ENCODE measurements at regions not wholly inside any gene's neighbourhood (a gene's known extent, or its start where the extent isn't known, plus 50 kb on each side); places are given as distances from the start of the nearest gene placed in this dataset.
A peak's percentile ranks its signal among the peaks of the same experiment; 100 is the strongest.

- no peak for TF ChIP-seq MXI1 (IDR thresholded peaks at IDR 0.05; ENCODE audit: low read depth, low read length)
- TF ChIP-seq HDGF (IDR thresholded peaks at IDR 0.05): no peak
- no peak for TF ChIP-seq RBBP5 (conservative IDR thresholded peaks at IDR 0.05)
- no peak for TF ChIP-seq NFXL1 (IDR thresholded peaks at IDR 0.05; ENCODE audit: borderline replicate concordance)
Measured at GRCh38 chr12:11968048-11968383, 102.7 kb upstream of the BCL2L14 start (continued).

GRCh38 chr12:11968516-11968915 is 102.2 kb upstream of the BCL2L14 start:
- FAIRE-seq (peak; percentile 75), ATAC-seq (peak; percentile 21), DNase-seq (ENCODE audit: low read depth, low spot score) (no peak)
- no peak overlapping the region for H2AFZ ChIP-seq (ENCODE audit: control insufficient read depth, low read depth, low read length)
- SMC1A ChIA-PET (ENCODE audit: uncharacterized antibody, unreplicated experiment): interaction anchor here (0.9 to 2.5 kb wide), 5 partner anchors 11 to 139 kb away, joined by 3 to 20 read pairs (median 4); no protein-coding TSS in a partner anchor
- peaks cover 17% of the 10 kb centered on the region for H3K4me1 ChIP-seq (ENCODE audit: control insufficient read depth, insufficient read depth, low read length)
- no peaks in the 10 kb centered on the region for H4K20me1 ChIP-seq (ENCODE audit: control insufficient read depth, insufficient read depth)
- H3K4me3 ChIP-seq: no peak overlapping the region
- no peaks in the 10 kb centered on the region; the same call in 1 of the 3 replicates for H3K9me3 ChIP-seq (replicated peaks; ENCODE audit: control insufficient read depth, insufficient read depth, low read length)
- H3K9ac ChIP-seq (ENCODE audit: control insufficient read depth, insufficient read depth, low read length): no peak overlapping the region
- in situ Hi-C loops (cut with MboI) (no loop called here), intact Hi-C loops (cut with micrococcal nuclease; ENCODE audit: unreplicated experiment) (no loop called here)
- POLR2A ChIA-PET: interaction anchor here (1.7 kb wide), 1 partner anchor 13 kb away, joined by 4 read pairs; no protein-coding TSS in a partner anchor
- no peak overlapping the region for H3K4me2 ChIP-seq (ENCODE audit: control insufficient read depth, insufficient read depth)
- CTCF ChIA-PET: interaction anchor here (1.4 to 2.1 kb wide), 4 partner anchors 8 to 76 kb away, joined by 3 to 11 read pairs (median 7); no protein-coding TSS in a partner anchor
- no peaks in the 10 kb centered on the region for H3K27me3 ChIP-seq (replicated peaks in 1 of 2; ENCODE audit: control insufficient read depth in 2 of 2, insufficient read depth in 2 of 2, low read length in 1 of 2)
- no peak overlapping the region for H3K27ac ChIP-seq (ENCODE audit: control insufficient read depth, insufficient read depth)
- H3K79me2 ChIP-seq (ENCODE audit: control insufficient read depth, insufficient read depth, low read length): no peaks in the 10 kb centered on the region
- RAD21 ChIA-PET (ENCODE audit: unreplicated experiment): interaction anchor here (1.3 to 1.7 kb wide), 3 partner anchors 11 to 64 kb away, joined by 3 to 8 read pairs (median 4); no protein-coding TSS in a partner anchor
- TF ChIP-seq E2F4 (IDR thresholded peaks at IDR 0.05; ENCODE audit: low read depth, low read length): no peak
- H3K36me3 ChIP-seq (ENCODE audit: control insufficient read depth in 2 of 2, insufficient read depth in 2 of 2, low read length in 1 of 2): no peaks in the 10 kb centered on the region
- BruUV-seq (replicated peaks): no TSS peak
- 77% methylated on average over 7 of the region's 7 CpGs for WGBS (ENCODE audit: insufficient coverage, insufficient replicate concordance, low lambda C conversion rate, missing lambda C conversion rate)

All from GM12878 (cell line).